H9 (cell line): ENCODE measurements at regions not wholly inside any gene's neighbourhood (a gene's known extent, or its start where the extent isn't known, plus 50 kb on each side); places are given as distances from the start of the nearest gene placed in this dataset.

ENCODE experiments used
- DNase-seq: peaks from one replicate; pipeline ENCODE4 v3.0.0-alpha.2; 2017
- H2AFZ ChIP-seq: one replicate; pipeline ENCODE4 v1.6.1; 2013; ENCODE audit warnings: mild to moderate bottlenecking, low read length, control low read depth, moderate library complexity
- H2AK5ac ChIP-seq: 2 replicates; pipeline ENCODE4 v1.6.1; 2013; ENCODE audit warnings: low read length, control low read depth, mixed read lengths; ENCODE audit not compliant: insufficient read length
- H2BK120ac ChIP-seq: one replicate; pipeline ENCODE4 v1.6.1; 2013; ENCODE audit warnings: low read depth, mild to moderate bottlenecking, low read length, control low read depth, inconsistent platforms; ENCODE audit not compliant: poor library complexity, severe bottlenecking
- H2BK12ac ChIP-seq: 2 replicates; pipeline ENCODE4 v1.6.1; 2013; ENCODE audit warnings: low read length, control low read depth, mixed read lengths, low read depth; ENCODE audit not compliant: insufficient read length
- H2BK15ac ChIP-seq: 2 replicates; pipeline ENCODE4 v1.6.1; 2013; ENCODE audit warnings: low read depth, low read length, control low read depth
- H2BK20ac ChIP-seq: one replicate; pipeline ENCODE4 v1.6.1; 2013; ENCODE audit warnings: low read depth, mild to moderate bottlenecking, low read length, control low read depth, inconsistent platforms; ENCODE audit not compliant: poor library complexity, severe bottlenecking
- H2BK5ac ChIP-seq: 2 replicates; pipeline ENCODE4 v1.6.1; 2013; ENCODE audit warnings: low read length, control low read depth, mixed read lengths; ENCODE audit not compliant: insufficient read length
- H3K14ac ChIP-seq: 2 replicates; pipeline ENCODE4 v1.6.1; 2013; ENCODE audit warnings: low read length, control low read depth; ENCODE audit not compliant: insufficient read depth
- H3K18ac ChIP-seq: 2 replicates; pipeline ENCODE4 v1.6.1; 2013; ENCODE audit warnings: low read depth, mild to moderate bottlenecking, mixed read lengths, low read length, control low read depth; ENCODE audit not compliant: insufficient read length
- H3K23ac ChIP-seq: 2 replicates; pipeline ENCODE4 v1.6.1; 2013; ENCODE audit warnings: low read length, control low read depth, mixed read lengths, low read depth; ENCODE audit not compliant: insufficient read length
- H3K23me2 ChIP-seq: 2 replicates; pipeline ENCODE4 v1.6.1; 2013; ENCODE audit warnings: low read depth, mild to moderate bottlenecking, mixed read lengths, low read length, control low read depth; ENCODE audit not compliant: insufficient read length, poor library complexity, severe bottlenecking
- H3K27ac ChIP-seq: 2 replicates; pipeline ENCODE4 v1.5.1; 2013; ENCODE audit warnings: low read length, control low read depth, mixed read lengths, low read depth; ENCODE audit not compliant: insufficient read length
- H3K27me3 ChIP-seq: 2 replicates; pipeline ENCODE4 v1.6.1; 2013; ENCODE audit warnings: low read length, control low read depth, inconsistent platforms; ENCODE audit not compliant: insufficient read depth
- H3K4ac ChIP-seq: 2 replicates; pipeline ENCODE4 v1.6.1; 2013; ENCODE audit warnings: low read depth, mild to moderate bottlenecking, control low read depth, inconsistent platforms, low read length, moderate library complexity
- H3K4me1 ChIP-seq: 2 replicates; pipeline ENCODE4 v1.6.1; 2013; ENCODE audit warnings: low read length, control low read depth, inconsistent platforms; ENCODE audit not compliant: insufficient read depth
- H3K4me2 ChIP-seq: 2 replicates; pipeline ENCODE4 v1.6.1; 2013; ENCODE audit warnings: low read length, control low read depth, mixed read lengths; ENCODE audit not compliant: insufficient read length, insufficient read depth
- H3K56ac ChIP-seq: 2 replicates; pipeline ENCODE4 v1.6.1; 2013; ENCODE audit warnings: low read depth, mild to moderate bottlenecking, mixed read lengths, low read length, control low read depth; ENCODE audit not compliant: insufficient read length
- H3K79me1 ChIP-seq: 2 replicates; pipeline ENCODE4 v1.6.1; 2013; ENCODE audit warnings: low read depth, mild to moderate bottlenecking, moderate library complexity, low read length, control low read depth, inconsistent platforms; ENCODE audit not compliant: insufficient read depth, poor library complexity, severe bottlenecking
- H3K79me2 ChIP-seq: 2 replicates; pipeline ENCODE4 v1.6.1; 2013; ENCODE audit warnings: low read length, control low read depth, inconsistent platforms; ENCODE audit not compliant: insufficient read depth
- H3K9ac ChIP-seq: 2 replicates; pipeline ENCODE4 v1.6.1; 2013; ENCODE audit warnings: low read length, control low read depth, mixed read lengths; ENCODE audit not compliant: insufficient read length; ENCODE audit errors: extremely low read depth
- H3K9me3 ChIP-seq: one replicate; pipeline ENCODE4 v1.6.1; 2013; ENCODE audit warnings: low read depth, low read length, inconsistent platforms; ENCODE audit not compliant: control insufficient read depth
- H3T11ph ChIP-seq: one replicate; pipeline ENCODE4 v1.6.1; 2013; ENCODE audit warnings: mild to moderate bottlenecking, low read length, control low read depth, inconsistent platforms
- H4K20me1 ChIP-seq: one replicate; pipeline ENCODE4 v1.6.1; 2013; ENCODE audit not compliant: control insufficient read depth, insufficient read length, insufficient read depth
- H4K5ac ChIP-seq: 2 replicates; pipeline ENCODE4 v1.6.1; 2013; ENCODE audit warnings: low read depth, mild to moderate bottlenecking, mixed read lengths, low read length, control low read depth; ENCODE audit not compliant: insufficient read length
- H4K8ac ChIP-seq: replicated peaks from 2 replicates; pipeline ENCODE4 v1.6.1; 2013; ENCODE audit warnings: low read length, control low read depth, mixed read lengths, low read depth; ENCODE audit not compliant: insufficient read length
- H4K91ac ChIP-seq: 2 replicates; pipeline ENCODE4 v1.6.1; 2013; ENCODE audit warnings: low read depth, mild to moderate bottlenecking, moderate library complexity, mixed read lengths, low read length, control low read depth; ENCODE audit not compliant: insufficient read length
- H3K27ac Mint-ChIP-seq, 3 experiments: 2 replicates in 2 of 3; 3 replicates in 1 of 3; pipeline ENCODE4 v1.8.0; 2020 to 2021; ENCODE audit warnings: mixed read lengths in 3 of 3, mild to moderate bottlenecking in 1 of 3, moderate library complexity in 1 of 3
- H3K27me3 Mint-ChIP-seq: 2 replicates; pipeline ENCODE4 v1.8.0; 2021; ENCODE audit warnings: low read depth, mild to moderate bottlenecking, moderate library complexity, mixed read lengths
- H3K36me3 Mint-ChIP-seq, 3 experiments: 2 replicates in 2 of 3; 3 replicates in 1 of 3; pipeline ENCODE4 v1.8.0; 2020 to 2021; ENCODE audit warnings: low read depth in 3 of 3, mixed read lengths in 3 of 3; ENCODE audit not compliant: insufficient read depth in 1 of 3
- H3K4me1 Mint-ChIP-seq, 2 experiments: 2 replicates each; pipeline ENCODE4 v1.8.0; 2020; ENCODE audit warnings: mixed read lengths in 2 of 2
- H3K4me3 Mint-ChIP-seq, 2 experiments: 2 replicates in 1 of 2; 3 replicates in 1 of 2; pipeline ENCODE4 v1.8.0; 2020 to 2021; ENCODE audit warnings: mild to moderate bottlenecking in 2 of 2, mixed read lengths in 2 of 2, moderate library complexity in 1 of 2
- H3K9me3 Mint-ChIP-seq, 2 experiments: 2 replicates in 1 of 2; 3 replicates in 1 of 2; pipeline ENCODE4 v1.8.0; 2020; ENCODE audit warnings: mild to moderate bottlenecking in 2 of 2, mixed read lengths in 2 of 2, moderate library complexity in 1 of 2
- CTCF ChIP-seq: fragments of 200-600 bp; sonication (generic); conservative IDR thresholded peaks from 3 replicates; pipeline ENCODE4 v1.8.0; 2021; ENCODE audit warnings: antibody characterized with exemption, mild to moderate bottlenecking
- WGBS: extraction: QIAGEN DNeasy Blood & Tissue Kit; methylation state at CpG from one replicate; pipeline ENCODE4 v1.1.7; 2013; ENCODE audit warnings: missing lambda C conversion rate, low lambda C conversion rate, mixed read lengths; ENCODE audit not compliant: insufficient read length; ENCODE audit errors: extremely low coverage; 5-methylcytosine and 5-hydroxymethylcytosine counted together

- Mint-ChIP-seq H3K36me3 (peaks cover 0 to 22% (median 11%) of the 10 kb centered on the region in 3 experiments; a peak in 5 of 7 replicates), H3K4me1 (peaks cover 8 to 9% of the 10 kb centered on the region in 2 experiments), H3K27ac (no peak overlapping the region), H3K9me3 (peaks cover 17 to 20% of the 10 kb centered on the region in 2 experiments), H3K4me3 (no peak overlapping the region), H3K27me3 (no peaks in the 10 kb centered on the region)
- Histone ChIP-seq H3K9me3 (no peaks in the 10 kb centered on the region), H3K4me2 (no peak overlapping the region), H2AFZ (no peak overlapping the region), H3K27me3 (no peaks in the 10 kb centered on the region), H3K79me2 (no peaks in the 10 kb centered on the region), H3K23ac (no peak overlapping the region), H2BK15ac (no peak overlapping the region), H3K23me2 (no peaks in the 10 kb centered on the region), H2BK120ac (no peak overlapping the region), H3K4ac (no peak overlapping the region), H2BK20ac (no peak overlapping the region), H2BK5ac (no peak overlapping the region), H4K8ac (no peak overlapping the region), H2AK5ac (no peak overlapping the region), H3K79me1 (no peaks in the 10 kb centered on the region), H3K9ac (no peak overlapping the region), H2BK12ac (no peak overlapping the region), H3K18ac (no peak overlapping the region), H3K56ac (no peak overlapping the region), H4K20me1 (no peaks in the 10 kb centered on the region), H3K27ac (no peak overlapping the region), H3K4me1 (no peaks in the 10 kb centered on the region), H4K91ac (no peak overlapping the region), H3K14ac (no peak overlapping the region), H4K5ac (no peak overlapping the region), H3T11ph (no peak overlapping the region)
- WGBS, result no CpG with 5 or more reads among the region's 2 CpGs
- TF ChIP-seq CTCF, result no peak
- DNase-seq, result no peak
These were observed 257.4 kb upstream of the RBMS1 start for GRCh38 chr2:160751021-160751420.
